ENCODE measurements at regions not wholly inside any gene's neighbourhood (a gene's known extent, or its start where the extent isn't known, plus 50 kb on each side); places are given as distances from the start of the nearest gene placed in this dataset.

- ChIA-PET POLR2A (no interaction called here), CTCF (interaction anchor here (2.2 kb wide), 1 partner anchor 106 kb away, joined by 9 read pairs; no protein-coding TSS in a partner anchor)
- Histone ChIP-seq H3K4me2 (no peak overlapping the region), H4K20me1 (ENCODE audit: insufficient read depth) (no peaks in the 10 kb centered on the region), H3F3A (replicated peaks; ENCODE audit: insufficient read depth) (no peaks in the 10 kb centered on the region), H3K9ac (no peak overlapping the region), H3K4me3 (ENCODE audit: low read depth in 2 of 2, low read length in 1 of 2) (no peak overlapping the region), H3K27ac (ENCODE audit: low read depth in 2 of 2, low read length in 1 of 2) (no peak overlapping the region), H3K9me2 (no peaks in the 10 kb centered on the region), H3K36me3 (replicated peaks in 1 of 2; ENCODE audit: control insufficient read depth in 1 of 2, insufficient read depth in 2 of 2, low read length in 1 of 2) (no peaks in the 10 kb centered on the region), H3K27me3 (ENCODE audit: insufficient read depth) (no peaks in the 10 kb centered on the region), H3K79me2 (ENCODE audit: insufficient read depth) (no peaks in the 10 kb centered on the region), H3K9me3 (no peaks in the 10 kb centered on the region), H2AFZ (ENCODE audit: low read depth) (no peak overlapping the region), H3K4me1 (ENCODE audit: control insufficient read depth in 1 of 2, insufficient read depth in 2 of 2, low read depth in 1 of 2, low read length in 1 of 2) (peaks cover 0 to 8% of the 10 kb centered on the region in 2 experiments; a peak in 1 of 4 replicates)
- WGBS (ENCODE audit: low lambda C conversion rate) = 40% methylated on average over 1 of the region's 1 CpG
- no peak for TF ChIP-seq REST (IDR thresholded peaks at IDR 0.05; ENCODE audit: low read depth, low read length)
- TF ChIP-seq SIN3A (IDR thresholded peaks at IDR 0.05; ENCODE audit: borderline replicate concordance, low read depth, low read length) = no peak
- no peak for TF ChIP-seq SMC3 (IDR thresholded peaks at IDR 0.05; ENCODE audit: low read depth, low read length)
- no peak for TF ChIP-seq POLR2AphosphoS5 (IDR thresholded peaks at IDR 0.05; ENCODE audit: low read depth, low read length)
- TF ChIP-seq NFIC (IDR thresholded peaks at IDR 0.05; ENCODE audit: borderline replicate concordance) = no peak
- TF ChIP-seq ELF1 (IDR thresholded peaks at IDR 0.05) = no peak
- TF ChIP-seq USF2 (IDR thresholded peaks at IDR 0.05; ENCODE audit: borderline replicate concordance, low read depth, low read length) = no peak
- DNase-seq = no peak
Measured at GRCh38 chr5:66413931-66414330, 182.3 kb upstream of the MAST4 start.

GRCh38 chr5:66415208-66415607 lies 181.0 kb upstream of the MAST4 start:
- no peaks in the 10 kb centered on the region for H3K27me3 ChIP-seq (ENCODE audit: insufficient read depth)
- H3K4me1 ChIP-seq (ENCODE audit: control insufficient read depth in 1 of 2, insufficient read depth in 2 of 2, low read depth in 1 of 2, low read length in 1 of 2) = peaks cover 0 to 2% of the 10 kb centered on the region in 2 experiments; a peak in 1 of 4 replicates
- H3K27ac ChIP-seq (ENCODE audit: low read depth in 2 of 2, low read length in 1 of 2) = no peak overlapping the region
- no peaks in the 10 kb centered on the region for H3K36me3 ChIP-seq (replicated peaks in 1 of 2; ENCODE audit: control insufficient read depth in 1 of 2, insufficient read depth in 2 of 2, low read length in 1 of 2)
- TF ChIP-seq TCF12 (IDR thresholded peaks at IDR 0.05) (no peak), USF1 (IDR thresholded peaks at IDR 0.05; ENCODE audit: borderline replicate concordance, low read depth) (no peak), TEAD4 (IDR thresholded peaks at IDR 0.05; ENCODE audit: borderline replicate concordance, insufficient read depth) (no peak), JUND (IDR thresholded peaks at IDR 0.05) (no peak), POLR2AphosphoS5 (IDR thresholded peaks at IDR 0.05; ENCODE audit: low read depth, low read length) (no peak), FOXM1 (IDR thresholded peaks at IDR 0.05; ENCODE audit: low read depth) (no peak), NRF1 (IDR thresholded peaks at IDR 0.05; ENCODE audit: low read depth, low read length) (no peak), RCOR1 (IDR thresholded peaks at IDR 0.05; ENCODE audit: low read length) (no peak), FOXJ3 (CRISPR knock-in tag; IDR thresholded peaks at IDR 0.05) (no peak), PBX3 (IDR thresholded peaks at IDR 0.05) (no peak), MEF2A (IDR thresholded peaks at IDR 0.05; ENCODE audit: borderline replicate concordance, low read depth) (no peak), IRF3 (IDR thresholded peaks at IDR 0.05; ENCODE audit: low read depth, low read length) (no peak)
- no peak overlapping the region for H3K4me2 ChIP-seq
- ChIA-PET CTCF (no interaction called here), POLR2A (no interaction called here)
- no peak overlapping the region for H3K9ac ChIP-seq
- no peak for DNase-seq
- no peaks in the 10 kb centered on the region for H4K20me1 ChIP-seq (ENCODE audit: insufficient read depth)
- no peak overlapping the region for H2AFZ ChIP-seq (ENCODE audit: low read depth)
- H3K79me2 ChIP-seq (ENCODE audit: insufficient read depth) = no peaks in the 10 kb centered on the region
- no peaks in the 10 kb centered on the region for H3K9me3 ChIP-seq
- no peak overlapping the region for H3K4me3 ChIP-seq (ENCODE audit: low read depth in 2 of 2, low read length in 1 of 2)
- no peaks in the 10 kb centered on the region for H3F3A ChIP-seq (replicated peaks; ENCODE audit: insufficient read depth)
- H3K9me2 ChIP-seq = no peaks in the 10 kb centered on the region
